IMR-90 (cell line): ENCODE measurements at regions not wholly inside any gene's neighbourhood (a gene's known extent, or its start where the extent isn't known, plus 50 kb on each side); places are given as distances from the start of the nearest gene placed in this dataset.

ENCODE experiments used
- ATAC-seq: fragments of 200-7000 bp; cut with Tn5 transposase; 2 replicates; pipeline ENCODE4 v1.9.1; 2020; ENCODE audit warnings: low read depth, mild to moderate bottlenecking, moderate library complexity
- BruUV-seq: library from RNA; stranded (reverse); fragments of 400-500 nt; replicated peaks from 2 replicates; lab custom pipeline; 2021; lab: Mats Ljungman, UMichigan
- CTCF ChIA-PET: fragments of 300-600 bp; formaldehyde crosslinking; extraction: SDS; loops from one replicate; lab custom pipeline; 2021; ENCODE audit warnings: antibody characterized with exemption; lab: Yijun Ruan, JAX
- POLR2A ChIA-PET: fragments of 300-600 bp; sonication (Branson Sonifier 250); formaldehyde crosslinking; loops from one replicate; lab custom pipeline; 2022; ENCODE audit warnings: antibody characterized with exemption; ENCODE audit not compliant: unreplicated experiment; lab: Charles Lee
- DNase-seq: peaks from one replicate; pipeline ENCODE4 v3.0.0; 2013
- H2AFZ ChIP-seq: replicated peaks from 2 replicates; pipeline ENCODE3; 2013; ENCODE audit warnings: low read length, mild to moderate bottlenecking; ENCODE audit not compliant: poor library complexity
- H2AK5ac ChIP-seq: 2 replicates; pipeline ENCODE4 v1.6.1; 2013; ENCODE audit warnings: low read depth, low read length, inconsistent platforms
- H2AK9ac ChIP-seq: replicated peaks from 2 replicates; pipeline ENCODE3; 2013; ENCODE audit warnings: mild to moderate bottlenecking, low read depth, low read length, moderate library complexity; ENCODE audit not compliant: poor library complexity
- H2BK120ac ChIP-seq: 2 replicates; pipeline ENCODE4 v1.6.1; 2013; ENCODE audit warnings: low read depth, low read length, inconsistent platforms
- H2BK15ac ChIP-seq: 3 replicates; pipeline ENCODE4 v1.6.1; 2013; ENCODE audit warnings: low read depth, low read length, inconsistent platforms
- H2BK20ac ChIP-seq: 2 replicates; pipeline ENCODE4 v1.6.1; 2013; ENCODE audit warnings: low read depth, mild to moderate bottlenecking, inconsistent platforms, low read length, moderate library complexity
- H2BK5ac ChIP-seq: 2 replicates; pipeline ENCODE4 v1.6.1; 2013; ENCODE audit warnings: mild to moderate bottlenecking, low read depth, low read length, inconsistent platforms; ENCODE audit not compliant: poor library complexity, severe bottlenecking
- H3K14ac ChIP-seq: replicated peaks from 2 replicates; pipeline ENCODE4 v1.6.1; 2013; ENCODE audit warnings: low read depth, low read length, inconsistent platforms
- H3K18ac ChIP-seq: 2 replicates; pipeline ENCODE4 v1.6.1; 2013; ENCODE audit warnings: low read depth, low read length, control low read depth
- H3K23ac ChIP-seq: 2 replicates; pipeline ENCODE4 v1.6.1; 2013; ENCODE audit warnings: low read depth, low read length, inconsistent platforms
- H3K27ac ChIP-seq: 2 replicates; pipeline ENCODE4 v1.5.1; 2013; ENCODE audit warnings: mild to moderate bottlenecking, control low read depth, low read length; ENCODE audit not compliant: insufficient read depth
- H3K27me3 ChIP-seq: 2 replicates; pipeline ENCODE4 v1.6.1; 2013; ENCODE audit warnings: low read length; ENCODE audit not compliant: control insufficient read depth, insufficient read depth
- H3K36me3 ChIP-seq: 2 replicates; pipeline ENCODE4 v1.6.1; 2013; ENCODE audit warnings: low read length, mixed read lengths; ENCODE audit not compliant: control insufficient read depth, insufficient read depth
- H3K4ac ChIP-seq: 2 replicates; pipeline ENCODE4 v1.6.1; 2013; ENCODE audit warnings: low read depth, low read length, inconsistent platforms
- H3K4me1 ChIP-seq: 2 replicates; pipeline ENCODE4 v1.6.1; 2013; ENCODE audit warnings: low read length, mixed read lengths; ENCODE audit not compliant: control insufficient read depth, insufficient read depth
- H3K4me2 ChIP-seq: 2 replicates; pipeline ENCODE4 v1.6.1; 2013; ENCODE audit warnings: low read depth, mild to moderate bottlenecking, control low read depth, low read length, moderate library complexity
- H3K4me3 ChIP-seq: 2 replicates; pipeline ENCODE4 v1.5.1; 2013; ENCODE audit warnings: low read depth, mild to moderate bottlenecking, control low read depth, low read length, moderate library complexity; ENCODE audit not compliant: insufficient read depth
- H3K56ac ChIP-seq: 2 replicates; pipeline ENCODE4 v1.6.1; 2013; ENCODE audit warnings: low read length, inconsistent platforms; ENCODE audit not compliant: insufficient read depth; ENCODE audit errors: extremely low read depth
- H3K79me1 ChIP-seq, 2 experiments: 2 replicates each; pipeline ENCODE4 v1.6.1; 2013; ENCODE audit warnings: low read length in 2 of 2, inconsistent platforms in 1 of 2, low read depth in 1 of 2
- H3K9ac ChIP-seq: 2 replicates; pipeline ENCODE4 v1.6.1; 2013; ENCODE audit warnings: low read depth, low read length, control low read depth
- H3K9me1 ChIP-seq: 2 replicates; pipeline ENCODE4 v1.6.1; 2013; ENCODE audit warnings: low read length, inconsistent platforms; ENCODE audit not compliant: insufficient read depth
- H3K9me3 ChIP-seq: 2 replicates; pipeline ENCODE4 v1.6.1; 2013; ENCODE audit warnings: low read length; ENCODE audit not compliant: control insufficient read depth, insufficient read depth
- H4K20me1 ChIP-seq: 2 replicates; pipeline ENCODE4 v1.6.1; 2013; ENCODE audit warnings: low read length, inconsistent platforms; ENCODE audit not compliant: insufficient read depth
- H4K5ac ChIP-seq: 2 replicates; pipeline ENCODE4 v1.6.1; 2013; ENCODE audit warnings: mild to moderate bottlenecking, low read depth, low read length, control low read depth
- H4K8ac ChIP-seq, 2 experiments: 2 replicates each; pipeline ENCODE4 v1.6.1; 2013; ENCODE audit warnings: low read depth in 2 of 2, low read length in 2 of 2, control low read depth in 1 of 2, inconsistent platforms in 1 of 2
- H4K91ac ChIP-seq: 2 replicates; pipeline ENCODE4 v1.6.1; 2013; ENCODE audit warnings: low read depth, low read length, inconsistent platforms; ENCODE audit not compliant: insufficient read depth
- BHLHE40 ChIP-seq: fragments of 150-350 bp; IDR thresholded peaks from 2 replicates; pipeline ENCODE4 v1.6.1; 2016; ENCODE audit warnings: mild to moderate bottlenecking, low read depth, low read length
- CEBPB ChIP-seq: IDR thresholded peaks from 2 replicates; pipeline ENCODE4 v1.6.1; 2012; ENCODE audit warnings: low read depth, low read length, improper control_type of control experiment
- CHD1 ChIP-seq: IDR thresholded peaks from 2 replicates; pipeline ENCODE4 v1.6.1; 2012; ENCODE audit warnings: low read depth, low read length, improper control_type of control experiment
- FOS ChIP-seq: fragments of 150-350 bp; IDR thresholded peaks from 2 replicates; pipeline ENCODE4 v1.6.1; 2016; ENCODE audit warnings: low read depth, low read length
- MAFK ChIP-seq: IDR thresholded peaks from 2 replicates; pipeline ENCODE4 v1.6.1; 2012; ENCODE audit warnings: low read depth, low read length, improper control_type of control experiment
- MAZ ChIP-seq: IDR thresholded peaks from 2 replicates; pipeline ENCODE4 v1.6.1; 2012; ENCODE audit warnings: low read depth, mild to moderate bottlenecking, low read length, improper control_type of control experiment, moderate library complexity, borderline replicate concordance
- MXI1 ChIP-seq: IDR thresholded peaks from 2 replicates; pipeline ENCODE4 v1.6.1; 2012; ENCODE audit warnings: low read depth, mild to moderate bottlenecking, low read length, moderate library complexity, borderline replicate concordance
- NFE2L2 ChIP-seq: fragments of 150-350 bp; IDR thresholded peaks from 2 replicates; pipeline ENCODE4 v1.6.1; 2016; ENCODE audit warnings: low read depth, mild to moderate bottlenecking, low read length
- POLR2A ChIP-seq: IDR thresholded peaks from 2 replicates; pipeline ENCODE4 v1.6.1; 2012; ENCODE audit warnings: mild to moderate bottlenecking, low read depth, low read length
- RCOR1 ChIP-seq: IDR thresholded peaks from 2 replicates; pipeline ENCODE4 v1.6.1; 2012; ENCODE audit warnings: mild to moderate bottlenecking, low read length, improper control_type of control experiment; ENCODE audit not compliant: insufficient replicate concordance
- WGBS, 2 experiments: methylation state at CpG; one replicate each; pipeline versions ENCODE4 v1.1.5 to v1.1.7; 2013; ENCODE audit warnings: missing lambda C conversion rate in 2 of 2; ENCODE audit not compliant: insufficient read length in 1 of 2; ENCODE audit errors: extremely low coverage in 2 of 2; 5-methylcytosine and 5-hydroxymethylcytosine counted together
- dilution Hi-C: fragments of 300-500 bp; cut with HindIII; formaldehyde crosslinking; loops from one replicate; pipeline ENCODE4 v1.14.3; 2018; ENCODE audit warnings: low sequenced_read_pairs; ENCODE audit not compliant: unreplicated experiment
- in situ Hi-C: fragments of 300-500 bp; cut with MboI; formaldehyde crosslinking; loops from 3 replicates; pipeline ENCODE4 v1.14.3; 2019; ENCODE audit warnings: low sequenced_read_pairs, inconsistent platforms, mixed read lengths
- intact Hi-C: fragments of 100-400 bp; cut with micrococcal nuclease; formaldehyde crosslinking; loops from 2 replicates; pipeline ENCODE4 v1.10.0; 2022
- TF ChIP-seq, protein P1 (sequence below): fragments of 150-350 bp; IDR thresholded peaks from 2 replicates; pipeline ENCODE4 v1.6.1; 2017; ENCODE audit warnings: mild to moderate bottlenecking, antibody characterized with exemption, low read length, low read depth
- TF ChIP-seq, protein P2 (sequence below): fragments of 150-350 bp; IDR thresholded peaks from 2 replicates; pipeline ENCODE4 v1.6.1; 2016; ENCODE audit warnings: low read depth, mild to moderate bottlenecking, low read length, moderate library complexity, borderline replicate concordance
- TF ChIP-seq, protein P3 (sequence below): conservative IDR thresholded peaks from 2 replicates; pipeline ENCODE4 v1.5.1; 2012; ENCODE audit warnings: mild to moderate bottlenecking, low read depth, low read length, improper control_type of control experiment

DNA sequence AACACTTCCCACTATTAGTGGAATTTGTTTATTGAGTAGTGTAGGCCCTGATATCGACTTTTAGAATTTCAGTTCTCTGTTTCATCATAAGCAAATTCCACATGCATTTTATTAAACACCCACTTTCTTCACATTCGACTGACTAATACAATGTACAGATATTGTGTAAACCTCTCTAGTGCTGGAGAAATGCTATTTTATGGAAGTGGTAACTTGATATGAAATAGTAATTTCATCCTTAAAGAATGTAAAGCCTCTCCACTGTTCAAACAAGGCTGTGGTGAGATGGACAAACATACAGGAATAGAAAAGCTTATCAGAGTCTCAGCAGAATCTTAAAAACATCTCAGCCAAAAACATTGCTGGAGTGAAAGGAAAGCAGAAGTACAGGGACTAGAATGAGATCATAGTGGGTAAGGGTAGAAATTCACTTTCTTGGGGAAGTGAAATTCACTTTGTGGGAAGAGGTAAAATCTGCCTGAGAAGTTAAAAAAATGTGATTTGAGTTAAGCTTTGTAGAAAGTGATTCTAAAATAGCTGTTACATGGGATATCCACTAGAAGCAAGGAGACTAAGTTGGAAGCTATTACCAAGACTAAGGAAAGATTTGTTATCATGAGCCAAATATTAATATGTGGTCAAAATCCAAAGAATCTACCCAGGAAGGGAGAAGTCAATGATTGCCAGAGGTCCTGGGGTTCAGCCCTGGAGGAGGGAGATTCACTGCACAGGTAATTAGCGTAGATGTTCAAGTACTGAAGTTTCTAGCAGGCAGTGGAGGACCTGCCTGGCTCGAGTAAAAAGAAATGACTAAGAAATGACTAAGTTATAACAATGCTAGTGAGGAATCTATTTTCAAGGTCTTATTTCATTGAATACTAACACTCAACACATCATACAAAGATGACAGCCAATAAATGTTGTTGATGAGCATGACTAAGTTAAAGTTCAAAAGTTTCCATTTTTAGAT lies 398.3 kb upstream of the FAM47C start:
- Histone ChIP-seq H3K4me1 (no peaks in the 10 kb centered on the region), H2AK5ac (no peak overlapping the region), H3K27ac (no peak overlapping the region), H4K8ac (no peak overlapping the region), H3K36me3 (no peaks in the 10 kb centered on the region), H3K4ac (no peak overlapping the region), H2AFZ (no peak overlapping the region), H3K56ac (no peak overlapping the region), H3K23ac (no peak overlapping the region), H2AK9ac (no peak overlapping the region), H3K18ac (no peak overlapping the region), H3K9me1 (no peaks in the 10 kb centered on the region), H3K4me3 (no peak overlapping the region), H2BK15ac (no peak overlapping the region), H4K91ac (no peak overlapping the region), H4K5ac (no peak overlapping the region), H4K20me1 (no peaks in the 10 kb centered on the region), H3K14ac (no peak overlapping the region), H3K9ac (no peak overlapping the region), H3K9me3 (peaks cover 8% of the 10 kb centered on the region; the same call in 1 of the 2 replicates), H2BK20ac (no peak overlapping the region), H3K79me1 (no peaks in the 10 kb centered on the region), H3K4me2 (no peak overlapping the region), H3K27me3 (no peaks in the 10 kb centered on the region), H2BK120ac (no peak overlapping the region), H2BK5ac (no peak overlapping the region)
- ATAC-seq (no peak), DNase-seq (peak; percentile 1)
- WGBS, 2 experiments: no CpG with 5 or more reads among the region's 4 CpGs
- dilution Hi-C loops: no loop called here
- intact Hi-C loops: no loop called here
- CTCF ChIA-PET: no interaction called here
- no TSS peak for BruUV-seq
- no peak for TF ChIP-seq CHD1
- TF ChIP-seq FOS: no peak
- no peak for TF ChIP-seq MXI1
- TF ChIP-seq POLR2A: no peak
- TF ChIP-seq MAFK: no peak
- TF ChIP-seq, protein P1, sequence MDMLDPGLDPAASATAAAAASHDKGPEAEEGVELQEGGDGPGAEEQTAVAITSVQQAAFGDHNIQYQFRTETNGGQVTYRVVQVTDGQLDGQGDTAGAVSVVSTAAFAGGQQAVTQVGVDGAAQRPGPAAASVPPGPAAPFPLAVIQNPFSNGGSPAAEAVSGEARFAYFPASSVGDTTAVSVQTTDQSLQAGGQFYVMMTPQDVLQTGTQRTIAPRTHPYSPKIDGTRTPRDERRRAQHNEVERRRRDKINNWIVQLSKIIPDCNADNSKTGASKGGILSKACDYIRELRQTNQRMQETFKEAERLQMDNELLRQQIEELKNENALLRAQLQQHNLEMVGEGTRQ: no peak
- no peak for TF ChIP-seq RCOR1
- TF ChIP-seq MAZ: no peak
- TF ChIP-seq NFE2L2: no peak
- TF ChIP-seq BHLHE40: no peak
- TF ChIP-seq, protein P2, sequence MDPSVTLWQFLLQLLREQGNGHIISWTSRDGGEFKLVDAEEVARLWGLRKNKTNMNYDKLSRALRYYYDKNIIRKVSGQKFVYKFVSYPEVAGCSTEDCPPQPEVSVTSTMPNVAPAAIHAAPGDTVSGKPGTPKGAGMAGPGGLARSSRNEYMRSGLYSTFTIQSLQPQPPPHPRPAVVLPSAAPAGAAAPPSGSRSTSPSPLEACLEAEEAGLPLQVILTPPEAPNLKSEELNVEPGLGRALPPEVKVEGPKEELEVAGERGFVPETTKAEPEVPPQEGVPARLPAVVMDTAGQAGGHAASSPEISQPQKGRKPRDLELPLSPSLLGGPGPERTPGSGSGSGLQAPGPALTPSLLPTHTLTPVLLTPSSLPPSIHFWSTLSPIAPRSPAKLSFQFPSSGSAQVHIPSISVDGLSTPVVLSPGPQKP: no peak
- TF ChIP-seq, protein P3, sequence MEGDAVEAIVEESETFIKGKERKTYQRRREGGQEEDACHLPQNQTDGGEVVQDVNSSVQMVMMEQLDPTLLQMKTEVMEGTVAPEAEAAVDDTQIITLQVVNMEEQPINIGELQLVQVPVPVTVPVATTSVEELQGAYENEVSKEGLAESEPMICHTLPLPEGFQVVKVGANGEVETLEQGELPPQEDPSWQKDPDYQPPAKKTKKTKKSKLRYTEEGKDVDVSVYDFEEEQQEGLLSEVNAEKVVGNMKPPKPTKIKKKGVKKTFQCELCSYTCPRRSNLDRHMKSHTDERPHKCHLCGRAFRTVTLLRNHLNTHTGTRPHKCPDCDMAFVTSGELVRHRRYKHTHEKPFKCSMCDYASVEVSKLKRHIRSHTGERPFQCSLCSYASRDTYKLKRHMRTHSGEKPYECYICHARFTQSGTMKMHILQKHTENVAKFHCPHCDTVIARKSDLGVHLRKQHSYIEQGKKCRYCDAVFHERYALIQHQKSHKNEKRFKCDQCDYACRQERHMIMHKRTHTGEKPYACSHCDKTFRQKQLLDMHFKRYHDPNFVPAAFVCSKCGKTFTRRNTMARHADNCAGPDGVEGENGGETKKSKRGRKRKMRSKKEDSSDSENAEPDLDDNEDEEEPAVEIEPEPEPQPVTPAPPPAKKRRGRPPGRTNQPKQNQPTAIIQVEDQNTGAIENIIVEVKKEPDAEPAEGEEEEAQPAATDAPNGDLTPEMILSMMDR: no peak
- TF ChIP-seq CEBPB: no peak
- in situ Hi-C loops: no loop called here
- POLR2A ChIA-PET: no interaction called here
